ENCODE measurements at regions not wholly inside any gene's neighbourhood (a gene's known extent, or its start where the extent isn't known, plus 50 kb on each side); places are given as distances from the start of the nearest gene placed in this dataset.

DNA sequence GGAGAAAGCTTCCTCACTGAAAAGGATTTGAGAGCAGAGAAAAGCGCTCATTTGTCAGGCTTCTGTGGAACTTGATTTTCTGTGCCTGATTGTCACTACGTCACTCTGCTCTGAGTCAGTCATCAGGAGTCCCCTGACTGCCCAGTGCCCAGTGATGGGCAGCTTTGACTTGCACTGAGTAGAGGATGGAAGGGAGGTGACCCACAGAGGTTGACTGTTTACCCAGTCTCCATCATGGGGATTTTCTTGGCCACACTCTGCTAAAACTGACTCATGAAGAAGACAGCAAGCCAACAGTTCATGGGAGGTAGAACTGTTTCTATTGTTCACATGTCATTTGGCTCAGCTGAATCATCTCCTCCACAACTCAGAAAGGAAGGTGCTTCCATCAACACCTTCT, 82.1 kb upstream of the DUSP10 start:
- H4K20me1 ChIP-seq (ENCODE audit: control insufficient read depth, insufficient read depth, low read depth, low read length) = no peaks in the 10 kb centered on the region
- H3K36me3 ChIP-seq (ENCODE audit: control insufficient read depth, low read length) = no peaks in the 10 kb centered on the region
- H3F3A ChIP-seq (ENCODE audit: control insufficient read depth, insufficient read depth) = no peaks in the 10 kb centered on the region
- H3K4me3 ChIP-seq (ENCODE audit: low read length) = no peak overlapping the region
- H3K27ac ChIP-seq (ENCODE audit: low read depth, low read length) = no peak overlapping the region
- TF ChIP-seq, protein P1, sequence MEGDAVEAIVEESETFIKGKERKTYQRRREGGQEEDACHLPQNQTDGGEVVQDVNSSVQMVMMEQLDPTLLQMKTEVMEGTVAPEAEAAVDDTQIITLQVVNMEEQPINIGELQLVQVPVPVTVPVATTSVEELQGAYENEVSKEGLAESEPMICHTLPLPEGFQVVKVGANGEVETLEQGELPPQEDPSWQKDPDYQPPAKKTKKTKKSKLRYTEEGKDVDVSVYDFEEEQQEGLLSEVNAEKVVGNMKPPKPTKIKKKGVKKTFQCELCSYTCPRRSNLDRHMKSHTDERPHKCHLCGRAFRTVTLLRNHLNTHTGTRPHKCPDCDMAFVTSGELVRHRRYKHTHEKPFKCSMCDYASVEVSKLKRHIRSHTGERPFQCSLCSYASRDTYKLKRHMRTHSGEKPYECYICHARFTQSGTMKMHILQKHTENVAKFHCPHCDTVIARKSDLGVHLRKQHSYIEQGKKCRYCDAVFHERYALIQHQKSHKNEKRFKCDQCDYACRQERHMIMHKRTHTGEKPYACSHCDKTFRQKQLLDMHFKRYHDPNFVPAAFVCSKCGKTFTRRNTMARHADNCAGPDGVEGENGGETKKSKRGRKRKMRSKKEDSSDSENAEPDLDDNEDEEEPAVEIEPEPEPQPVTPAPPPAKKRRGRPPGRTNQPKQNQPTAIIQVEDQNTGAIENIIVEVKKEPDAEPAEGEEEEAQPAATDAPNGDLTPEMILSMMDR (IDR thresholded peaks at IDR 0.05; ENCODE audit: low read depth, low read length, poor library complexity, severe bottlenecking) = no peak
- no peak for TF ChIP-seq EZH2phosphoT487 (IDR thresholded peaks at IDR 0.05; ENCODE audit: borderline replicate concordance, low read length)
- no peaks in the 10 kb centered on the region for H3K79me2 ChIP-seq (ENCODE audit: control insufficient read depth, low read length)
- peaks cover 6% of the 10 kb centered on the region for H3K4me1 ChIP-seq (ENCODE audit: control insufficient read depth, low read length)
- H3K4me2 ChIP-seq (ENCODE audit: low read length) = no peak overlapping the region
- H3K27me3 ChIP-seq (ENCODE audit: control insufficient read depth, low read length) = no peaks in the 10 kb centered on the region
- no peaks in the 10 kb centered on the region for H3K9me3 ChIP-seq (ENCODE audit: control insufficient read depth, insufficient read depth, low read length)
- no peaks in the 10 kb centered on the region for H3K9me2 ChIP-seq (replicated peaks; ENCODE audit: control insufficient read depth, low read length)

DNA sequence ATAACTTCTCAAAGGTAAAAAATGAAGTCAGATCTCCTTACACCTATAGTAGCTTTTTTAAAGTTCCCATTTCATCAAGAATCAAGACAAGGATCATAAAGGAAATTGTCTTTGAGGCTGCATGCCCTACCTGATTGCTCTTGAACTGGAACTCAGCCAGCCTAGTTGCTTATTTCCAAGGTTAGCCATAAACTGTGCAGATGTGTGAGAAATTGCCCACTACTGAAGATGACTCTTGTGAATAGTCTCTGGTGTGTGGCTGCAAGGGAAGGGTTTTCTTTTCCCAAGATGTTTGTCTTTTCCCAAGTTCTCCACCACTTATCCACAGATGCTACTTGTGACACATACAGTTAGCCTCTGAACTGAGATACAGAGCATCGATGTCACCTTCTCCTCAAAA, 81.7 kb upstream of the DUSP10 start:
- no peak overlapping the region for H3K4me3 ChIP-seq (ENCODE audit: low read length)
- H3K4me2 ChIP-seq (ENCODE audit: low read length) = no peak overlapping the region
- no peak for TF ChIP-seq EZH2phosphoT487 (IDR thresholded peaks at IDR 0.05; ENCODE audit: borderline replicate concordance, low read length)

DNA sequence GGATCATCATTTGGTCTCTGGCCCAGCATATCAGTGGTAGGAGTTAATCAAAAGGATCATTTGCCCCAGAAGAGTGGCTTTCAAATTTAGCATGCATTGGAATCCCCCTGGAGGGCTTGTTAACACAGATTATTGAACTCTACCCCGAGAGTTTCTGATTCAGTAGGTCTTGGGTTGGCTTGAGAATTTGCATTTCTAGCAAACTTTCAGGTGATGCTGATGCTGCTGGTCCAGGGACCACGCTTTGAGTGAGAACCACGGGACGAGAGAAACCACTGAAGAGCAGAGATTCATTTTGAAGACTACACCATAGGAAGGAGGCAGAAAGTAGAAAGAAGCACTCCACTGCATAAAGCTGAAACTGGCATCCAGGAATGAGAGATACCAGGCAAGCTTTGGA, 81.3 kb upstream of the DUSP10 start:
- Histone ChIP-seq H4K20me1 (ENCODE audit: control insufficient read depth, insufficient read depth, low read depth, low read length) (no peaks in the 10 kb centered on the region), H3K79me2 (ENCODE audit: control insufficient read depth, low read length) (no peaks in the 10 kb centered on the region), H3K4me2 (ENCODE audit: low read length) (no peak overlapping the region), H3K36me3 (ENCODE audit: control insufficient read depth, low read length) (no peaks in the 10 kb centered on the region), H3K27me3 (ENCODE audit: control insufficient read depth, low read length) (no peaks in the 10 kb centered on the region), H3K27ac (ENCODE audit: low read depth, low read length) (no peak overlapping the region), H3K9me2 (replicated peaks; ENCODE audit: control insufficient read depth, low read length) (no peaks in the 10 kb centered on the region), H3K4me3 (ENCODE audit: low read length) (no peak overlapping the region), H3F3A (ENCODE audit: control insufficient read depth, insufficient read depth) (no peaks in the 10 kb centered on the region), H3K4me1 (ENCODE audit: control insufficient read depth, low read length) (peaks cover 6% of the 10 kb centered on the region), H3K9me3 (ENCODE audit: control insufficient read depth, insufficient read depth, low read length) (no peaks in the 10 kb centered on the region)
- TF ChIP-seq, protein P1 (IDR thresholded peaks at IDR 0.05; ENCODE audit: low read depth, low read length, poor library complexity, severe bottlenecking) = no peak
- TF ChIP-seq EZH2phosphoT487 (IDR thresholded peaks at IDR 0.05; ENCODE audit: borderline replicate concordance, low read length) = no peak

More for the DNA sequence above, 81.7 kb upstream of the DUSP10 start:
- no peaks in the 10 kb centered on the region for H3F3A ChIP-seq (ENCODE audit: control insufficient read depth, insufficient read depth)
- H3K27ac ChIP-seq (ENCODE audit: low read depth, low read length) = no peak overlapping the region
- H3K9me3 ChIP-seq (ENCODE audit: control insufficient read depth, insufficient read depth, low read length) = no peaks in the 10 kb centered on the region
- H3K79me2 ChIP-seq (ENCODE audit: control insufficient read depth, low read length) = no peaks in the 10 kb centered on the region
- no peaks in the 10 kb centered on the region for H4K20me1 ChIP-seq (ENCODE audit: control insufficient read depth, insufficient read depth, low read depth, low read length)
- H3K9me2 ChIP-seq (replicated peaks; ENCODE audit: control insufficient read depth, low read length) = no peaks in the 10 kb centered on the region
- H3K4me1 ChIP-seq (ENCODE audit: control insufficient read depth, low read length) = peaks cover 6% of the 10 kb centered on the region
- H3K27me3 ChIP-seq (ENCODE audit: control insufficient read depth, low read length) = no peaks in the 10 kb centered on the region
- H3K36me3 ChIP-seq (ENCODE audit: control insufficient read depth, low read length) = no peaks in the 10 kb centered on the region

DNA sequence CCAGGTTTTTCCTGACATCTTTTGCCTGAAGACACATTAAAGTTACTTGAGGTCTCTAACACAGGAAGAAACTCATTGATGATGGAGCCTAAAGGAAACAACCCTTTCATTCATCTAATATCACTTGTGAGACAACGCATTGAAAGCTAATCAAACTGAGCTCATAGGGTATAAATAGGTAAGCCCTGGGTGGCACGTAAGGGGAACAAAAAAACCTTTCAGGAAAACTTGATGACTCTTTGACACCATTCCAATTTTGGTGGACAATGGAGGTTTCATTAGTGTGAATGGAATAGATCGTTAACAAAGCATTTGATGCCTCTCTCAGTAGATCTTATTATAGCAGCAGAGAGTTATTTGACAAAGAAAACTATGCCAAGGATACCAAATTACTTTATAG, 80.7 kb upstream of the DUSP10 start:
- no peaks in the 10 kb centered on the region for H3K36me3 ChIP-seq (ENCODE audit: control insufficient read depth, low read length)
- H3K4me3 ChIP-seq (ENCODE audit: low read length) = no peak overlapping the region
- no peaks in the 10 kb centered on the region for H3K9me3 ChIP-seq (ENCODE audit: control insufficient read depth, insufficient read depth, low read length)
- H4K20me1 ChIP-seq (ENCODE audit: control insufficient read depth, insufficient read depth, low read depth, low read length) = no peaks in the 10 kb centered on the region
- H3K9me2 ChIP-seq (replicated peaks; ENCODE audit: control insufficient read depth, low read length) = no peaks in the 10 kb centered on the region
- no peak for TF ChIP-seq EZH2phosphoT487 (IDR thresholded peaks at IDR 0.05; ENCODE audit: borderline replicate concordance, low read length)
- TF ChIP-seq, protein P1 (IDR thresholded peaks at IDR 0.05; ENCODE audit: low read depth, low read length, poor library complexity, severe bottlenecking) = no peak
- no peak overlapping the region for H3K27ac ChIP-seq (ENCODE audit: low read depth, low read length)
- no peaks in the 10 kb centered on the region for H3K27me3 ChIP-seq (ENCODE audit: control insufficient read depth, low read length)
- H3F3A ChIP-seq (ENCODE audit: control insufficient read depth, insufficient read depth) = no peaks in the 10 kb centered on the region
- H3K4me2 ChIP-seq (ENCODE audit: low read length) = no peak overlapping the region
- no peaks in the 10 kb centered on the region for H3K79me2 ChIP-seq (ENCODE audit: control insufficient read depth, low read length)
- peaks cover 6% of the 10 kb centered on the region for H3K4me1 ChIP-seq (ENCODE audit: control insufficient read depth, low read length)
